Liver (tissue), 8 donors: ENCODE measurements at regions not wholly inside any gene's neighbourhood (a gene's known extent, or its start where the extent isn't known, plus 50 kb on each side); places are given as distances from the start of the nearest gene placed in this dataset.
A peak's percentile ranks its signal among the peaks of the same experiment; 100 is the strongest.

Experiments used
- DNase-seq: peaks from one replicate; pipeline ENCODE4 v3.0.0-alpha.2; 2017; ENCODE audit warnings: low spot score
- H3K27ac ChIP-seq, 2 donors: one replicate each; pipeline ENCODE4 v1.7.0; 2013; ENCODE audit warnings: inconsistent platforms in 2 of 2, low read length in 2 of 2, control low read depth in 1 of 2, low read depth in 1 of 2, mild to moderate bottlenecking in 1 of 2
- H3K27me3 ChIP-seq, 4 donors: one replicate each; pipeline versions ENCODE4 v1.6.1 to v1.7.0; 2013; ENCODE audit warnings: low read length in 3 of 4, inconsistent platforms in 1 of 4, mild to moderate bottlenecking in 1 of 4, moderate library complexity in 1 of 4; ENCODE audit not compliant: control insufficient read depth in 4 of 4, insufficient read depth in 4 of 4
- H3K36me3 ChIP-seq, 4 donors: one replicate each; pipeline versions ENCODE4 v1.6.1 to v1.7.0; 2013; ENCODE audit warnings: low read length in 3 of 4, mild to moderate bottlenecking in 3 of 4, low read depth in 1 of 4, moderate library complexity in 1 of 4; ENCODE audit not compliant: control insufficient read depth in 4 of 4, insufficient read depth in 3 of 4
- H3K4me1 ChIP-seq, 4 donors: one replicate each; pipeline versions ENCODE4 v1.6.1 to v1.7.0; 2013; ENCODE audit warnings: low read length in 3 of 4, mild to moderate bottlenecking in 3 of 4, moderate library complexity in 1 of 4; ENCODE audit not compliant: control insufficient read depth in 4 of 4, insufficient read depth in 4 of 4
- H3K4me3 ChIP-seq, 3 donors: one replicate each; pipeline versions ENCODE4 v1.6.1 to v1.7.0; 2013; ENCODE audit warnings: low read length in 3 of 3, control low read depth in 1 of 3, low read depth in 1 of 3, mild to moderate bottlenecking in 1 of 3
- H3K9ac ChIP-seq, 2 donors: one replicate each; pipeline ENCODE4 v1.7.0; 2013; ENCODE audit warnings: low read length in 2 of 2, mild to moderate bottlenecking in 2 of 2, moderate library complexity in 2 of 2, control low read depth in 1 of 2, low read depth in 1 of 2
- H3K9me3 ChIP-seq, 4 donors: one replicate each; pipeline versions ENCODE4 v1.6.1 to v1.7.0; 2013; ENCODE audit warnings: low read length in 3 of 4; ENCODE audit not compliant: control insufficient read depth in 4 of 4
- EGR1 ChIP-seq, 2 donors: IDR thresholded peaks; 2 replicates each; pipeline ENCODE4 v1.6.1; 2016 to 2018; ENCODE audit warnings: antibody characterized with exemption in 2 of 2, low read depth in 2 of 2
- FOXA1 ChIP-seq: IDR thresholded peaks from 2 replicates; pipeline ENCODE4 v1.6.1; 2016; ENCODE audit warnings: antibody characterized with exemption
- FOXA2 ChIP-seq: IDR thresholded peaks from 2 replicates; pipeline ENCODE4 v1.6.1; 2016; ENCODE audit warnings: antibody characterized with exemption
- GABPA ChIP-seq, 2 donors: IDR thresholded peaks in 1 of 2; conservative IDR thresholded peaks in 1 of 2; 2 replicates each; pipeline ENCODE4 v1.6.1; 2016; ENCODE audit warnings: antibody characterized with exemption in 2 of 2, mild to moderate bottlenecking in 1 of 2, moderate library complexity in 1 of 2
- HNF4A ChIP-seq, 2 donors: conservative IDR thresholded peaks; 2 replicates each; pipeline ENCODE4 v1.6.1; 2016; ENCODE audit warnings: antibody characterized with exemption in 2 of 2, mild to moderate bottlenecking in 2 of 2
- HNF4G ChIP-seq: IDR thresholded peaks from 2 replicates; pipeline ENCODE4 v1.6.1; 2016; ENCODE audit warnings: antibody characterized with exemption
- JUND ChIP-seq, 2 donors: IDR thresholded peaks; 2 replicates each; pipeline ENCODE4 v1.6.1; 2016; ENCODE audit warnings: antibody characterized with exemption in 2 of 2
- NR2F2 ChIP-seq: IDR thresholded peaks from 2 replicates; pipeline ENCODE4 v1.6.1; 2016; ENCODE audit warnings: antibody characterized with exemption
- RAD21 ChIP-seq, 2 donors: IDR thresholded peaks; 2 replicates each; pipeline ENCODE4 v1.6.1; 2016; ENCODE audit warnings: antibody characterized with exemption in 2 of 2, mild to moderate bottlenecking in 2 of 2
- RXRA ChIP-seq, 2 donors: IDR thresholded peaks; 2 replicates each; pipeline ENCODE4 v1.6.1; 2017 to 2018; ENCODE audit warnings: antibody characterized with exemption in 2 of 2, mild to moderate bottlenecking in 1 of 2
- SP1 ChIP-seq: IDR thresholded peaks from 2 replicates; pipeline ENCODE4 v1.6.1; 2018; ENCODE audit warnings: antibody characterized with exemption, mild to moderate bottlenecking
- TAF1 ChIP-seq: conservative IDR thresholded peaks from 2 replicates; pipeline ENCODE4 v1.6.1; 2016; ENCODE audit warnings: antibody characterized with exemption, mild to moderate bottlenecking
- YY1 ChIP-seq: IDR thresholded peaks from 2 replicates; pipeline ENCODE4 v1.6.1; 2016; ENCODE audit warnings: antibody characterized with exemption, mild to moderate bottlenecking
- WGBS: extraction: QIAGEN DNeasy Blood & Tissue Kit; methylation state at CpG from one replicate; pipeline ENCODE4 v1.1.7; 2013; 5-methylcytosine and 5-hydroxymethylcytosine counted together
- TF ChIP-seq, protein P1 (sequence below): IDR thresholded peaks from 2 replicates; pipeline ENCODE4 v1.6.1; 2016; ENCODE audit warnings: antibody characterized with exemption
- TF ChIP-seq, protein P2 (sequence below): IDR thresholded peaks from 2 replicates; pipeline ENCODE4 v1.6.1; 2016; ENCODE audit warnings: antibody characterized with exemption
- TF ChIP-seq, protein P3 (sequence below): IDR thresholded peaks from 2 replicates; pipeline ENCODE4 v1.6.1; 2016; ENCODE audit warnings: antibody characterized with exemption, mild to moderate bottlenecking
- TF ChIP-seq, protein P4 (sequence below): fragments of 150-350 bp; IDR thresholded peaks from 2 replicates; pipeline ENCODE4 v1.5.1; 2017; ENCODE audit warnings: improper control_type of control experiment, low read depth, low read length; ENCODE audit not compliant: missing input control
- donor health status: healthy.
- donor health status: healthy.
- donor health status: healthy.
- donor health status: healthy.
- donor health status: healthy.

DNA sequence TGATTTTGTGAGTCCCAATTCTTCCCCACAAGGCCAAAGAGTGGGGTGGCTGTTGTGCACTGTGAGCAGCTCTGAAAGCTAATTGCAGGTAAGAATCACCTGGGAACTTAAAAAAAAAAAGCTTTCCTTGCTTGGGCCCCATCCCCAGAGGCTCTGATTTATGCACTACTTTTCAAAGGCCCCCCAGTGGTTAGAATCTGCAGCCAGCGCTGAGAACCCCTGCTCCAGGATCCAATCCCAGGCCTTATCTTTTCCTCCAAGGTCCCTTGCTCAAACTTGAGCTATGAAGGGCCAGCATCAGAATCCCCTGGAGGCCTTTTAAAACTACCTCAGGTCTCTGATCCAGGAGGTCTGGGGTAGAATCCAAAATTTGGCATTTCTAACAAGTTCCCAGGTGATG is 156.8 kb downstream of the UXS1 start:
- TF ChIP-seq EGR1 (IDR thresholded peaks at IDR 0.05; ENCODE audit: low read depth in 2 of 2) (no peak), JUND (IDR thresholded peaks at IDR 0.05) (no peak), FOXA1 (no peak), HNF4G (no peak), YY1 (no peak), NR2F2 (no peak), FOXA2 (no peak)
- TF ChIP-seq, protein P1, sequence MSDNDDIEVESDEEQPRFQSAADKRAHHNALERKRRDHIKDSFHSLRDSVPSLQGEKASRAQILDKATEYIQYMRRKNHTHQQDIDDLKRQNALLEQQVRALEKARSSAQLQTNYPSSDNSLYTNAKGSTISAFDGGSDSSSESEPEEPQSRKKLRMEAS, result no peak
- TF ChIP-seq, protein P2, sequence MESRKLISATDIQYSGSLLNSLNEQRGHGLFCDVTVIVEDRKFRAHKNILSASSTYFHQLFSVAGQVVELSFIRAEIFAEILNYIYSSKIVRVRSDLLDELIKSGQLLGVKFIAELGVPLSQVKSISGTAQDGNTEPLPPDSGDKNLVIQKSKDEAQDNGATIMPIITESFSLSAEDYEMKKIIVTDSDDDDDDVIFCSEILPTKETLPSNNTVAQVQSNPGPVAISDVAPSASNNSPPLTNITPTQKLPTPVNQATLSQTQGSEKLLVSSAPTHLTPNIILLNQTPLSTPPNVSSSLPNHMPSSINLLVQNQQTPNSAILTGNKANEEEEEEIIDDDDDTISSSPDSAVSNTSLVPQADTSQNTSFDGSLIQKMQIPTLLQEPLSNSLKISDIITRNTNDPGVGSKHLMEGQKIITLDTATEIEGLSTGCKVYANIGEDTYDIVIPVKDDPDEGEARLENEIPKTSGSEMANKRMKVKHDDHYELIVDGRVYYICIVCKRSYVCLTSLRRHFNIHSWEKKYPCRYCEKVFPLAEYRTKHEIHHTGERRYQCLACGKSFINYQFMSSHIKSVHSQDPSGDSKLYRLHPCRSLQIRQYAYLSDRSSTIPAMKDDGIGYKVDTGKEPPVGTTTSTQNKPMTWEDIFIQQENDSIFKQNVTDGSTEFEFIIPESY, result no peak
- TF ChIP-seq, protein P3, sequence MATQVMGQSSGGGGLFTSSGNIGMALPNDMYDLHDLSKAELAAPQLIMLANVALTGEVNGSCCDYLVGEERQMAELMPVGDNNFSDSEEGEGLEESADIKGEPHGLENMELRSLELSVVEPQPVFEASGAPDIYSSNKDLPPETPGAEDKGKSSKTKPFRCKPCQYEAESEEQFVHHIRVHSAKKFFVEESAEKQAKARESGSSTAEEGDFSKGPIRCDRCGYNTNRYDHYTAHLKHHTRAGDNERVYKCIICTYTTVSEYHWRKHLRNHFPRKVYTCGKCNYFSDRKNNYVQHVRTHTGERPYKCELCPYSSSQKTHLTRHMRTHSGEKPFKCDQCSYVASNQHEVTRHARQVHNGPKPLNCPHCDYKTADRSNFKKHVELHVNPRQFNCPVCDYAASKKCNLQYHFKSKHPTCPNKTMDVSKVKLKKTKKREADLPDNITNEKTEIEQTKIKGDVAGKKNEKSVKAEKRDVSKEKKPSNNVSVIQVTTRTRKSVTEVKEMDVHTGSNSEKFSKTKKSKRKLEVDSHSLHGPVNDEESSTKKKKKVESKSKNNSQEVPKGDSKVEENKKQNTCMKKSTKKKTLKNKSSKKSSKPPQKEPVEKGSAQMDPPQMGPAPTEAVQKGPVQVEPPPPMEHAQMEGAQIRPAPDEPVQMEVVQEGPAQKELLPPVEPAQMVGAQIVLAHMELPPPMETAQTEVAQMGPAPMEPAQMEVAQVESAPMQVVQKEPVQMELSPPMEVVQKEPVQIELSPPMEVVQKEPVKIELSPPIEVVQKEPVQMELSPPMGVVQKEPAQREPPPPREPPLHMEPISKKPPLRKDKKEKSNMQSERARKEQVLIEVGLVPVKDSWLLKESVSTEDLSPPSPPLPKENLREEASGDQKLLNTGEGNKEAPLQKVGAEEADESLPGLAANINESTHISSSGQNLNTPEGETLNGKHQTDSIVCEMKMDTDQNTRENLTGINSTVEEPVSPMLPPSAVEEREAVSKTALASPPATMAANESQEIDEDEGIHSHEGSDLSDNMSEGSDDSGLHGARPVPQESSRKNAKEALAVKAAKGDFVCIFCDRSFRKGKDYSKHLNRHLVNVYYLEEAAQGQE, result no peak
- 53% methylated on average over 1 of the region's 1 CpG for WGBS

DNA sequence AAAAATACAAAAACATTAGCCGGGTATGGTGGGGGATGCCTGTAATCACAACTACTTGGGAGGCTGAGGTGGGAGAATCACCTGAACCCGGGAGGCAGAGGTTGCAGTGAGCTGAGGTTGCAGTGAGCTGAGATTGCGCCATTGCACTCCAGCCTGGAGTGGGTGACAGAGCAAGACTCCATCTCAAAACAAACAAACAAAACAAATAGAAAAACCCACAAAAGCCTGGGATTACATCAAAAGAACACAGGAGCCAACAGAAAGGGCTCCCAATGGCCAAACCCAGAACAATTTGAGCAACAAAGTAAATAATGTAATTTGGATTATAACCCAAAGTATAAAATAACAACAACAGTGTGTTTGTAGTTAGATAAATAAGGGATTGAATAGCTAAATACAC is 159.8 kb downstream of the UXS1 start:
- Histone ChIP-seq H3K36me3 (no peaks in the 10 kb centered on the region), H3K9me3 (peaks cover 0 to 3% (median 0%) of the 10 kb centered on the region in 4 donors), H3K4me1 (peaks cover 5 to 18% (median 14%) of the 10 kb centered on the region in 4 donors), H3K9ac (no peak overlapping the region), H3K4me3 (no peak overlapping the region), H3K27ac (no peak overlapping the region), H3K27me3 (no peaks in the 10 kb centered on the region)
- 39% methylated on average over 3 of the region's 3 CpGs for WGBS
- DNase-seq, result no peak
- TF ChIP-seq FOXA2 (peak; percentile 68), TAF1 (no peak), GABPA (IDR thresholded peaks at IDR 0.05 in 1 of 2, conservative IDR thresholded peaks at IDR 0.05 in 1 of 2) (no peak), EGR1 (IDR thresholded peaks at IDR 0.05; ENCODE audit: low read depth in 2 of 2) (peak in 1 of 2 donors; percentile 63), HNF4G (peak; percentile 24), FOXA1 (peak; percentile 68), NR2F2 (no peak), YY1 (peak; percentile 83), JUND (IDR thresholded peaks at IDR 0.05) (peak; percentile 60 to 72), RAD21 (IDR thresholded peaks at IDR 0.05) (peak; percentile 47 to 53), HNF4A (conservative IDR thresholded peaks at IDR 0.05) (peak; percentile 78 to 92), RXRA (IDR thresholded peaks at IDR 0.05) (peak; percentile 81 to 93), SP1 (peak; percentile 85)
- TF ChIP-seq, protein P3, result peak; percentile 51
- TF ChIP-seq, protein P4, sequence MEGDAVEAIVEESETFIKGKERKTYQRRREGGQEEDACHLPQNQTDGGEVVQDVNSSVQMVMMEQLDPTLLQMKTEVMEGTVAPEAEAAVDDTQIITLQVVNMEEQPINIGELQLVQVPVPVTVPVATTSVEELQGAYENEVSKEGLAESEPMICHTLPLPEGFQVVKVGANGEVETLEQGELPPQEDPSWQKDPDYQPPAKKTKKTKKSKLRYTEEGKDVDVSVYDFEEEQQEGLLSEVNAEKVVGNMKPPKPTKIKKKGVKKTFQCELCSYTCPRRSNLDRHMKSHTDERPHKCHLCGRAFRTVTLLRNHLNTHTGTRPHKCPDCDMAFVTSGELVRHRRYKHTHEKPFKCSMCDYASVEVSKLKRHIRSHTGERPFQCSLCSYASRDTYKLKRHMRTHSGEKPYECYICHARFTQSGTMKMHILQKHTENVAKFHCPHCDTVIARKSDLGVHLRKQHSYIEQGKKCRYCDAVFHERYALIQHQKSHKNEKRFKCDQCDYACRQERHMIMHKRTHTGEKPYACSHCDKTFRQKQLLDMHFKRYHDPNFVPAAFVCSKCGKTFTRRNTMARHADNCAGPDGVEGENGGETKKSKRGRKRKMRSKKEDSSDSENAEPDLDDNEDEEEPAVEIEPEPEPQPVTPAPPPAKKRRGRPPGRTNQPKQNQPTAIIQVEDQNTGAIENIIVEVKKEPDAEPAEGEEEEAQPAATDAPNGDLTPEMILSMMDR, result no peak
- TF ChIP-seq, protein P1, result peak; percentile 43
- TF ChIP-seq, protein P2, result peak; percentile 79

More for the DNA sequence above, 156.8 kb downstream of the UXS1 start:
- Histone ChIP-seq H3K9me3 (peaks cover 0 to 3% (median 0%) of the 10 kb centered on the region in 4 donors), H3K27ac (no peak overlapping the region), H3K9ac (no peak overlapping the region), H3K4me1 (peaks cover 0 to 5% (median 0%) of the 10 kb centered on the region in 4 donors), H3K27me3 (no peaks in the 10 kb centered on the region), H3K4me3 (no peak overlapping the region), H3K36me3 (no peaks in the 10 kb centered on the region)
- DNase-seq, result no peak
